GM21390 (cell line): ENCODE measurements at regions not wholly inside any gene's neighbourhood (a gene's known extent, or its start where the extent isn't known, plus 50 kb on each side); places are given as distances from the start of the nearest gene placed in this dataset.

Experiments used
- ATAC-seq: cut with Tn5 transposase; IDR thresholded peaks from one replicate; pipeline ENCODE4 v1.9.1; 2021; ENCODE audit not compliant: unreplicated experiment

DNA sequence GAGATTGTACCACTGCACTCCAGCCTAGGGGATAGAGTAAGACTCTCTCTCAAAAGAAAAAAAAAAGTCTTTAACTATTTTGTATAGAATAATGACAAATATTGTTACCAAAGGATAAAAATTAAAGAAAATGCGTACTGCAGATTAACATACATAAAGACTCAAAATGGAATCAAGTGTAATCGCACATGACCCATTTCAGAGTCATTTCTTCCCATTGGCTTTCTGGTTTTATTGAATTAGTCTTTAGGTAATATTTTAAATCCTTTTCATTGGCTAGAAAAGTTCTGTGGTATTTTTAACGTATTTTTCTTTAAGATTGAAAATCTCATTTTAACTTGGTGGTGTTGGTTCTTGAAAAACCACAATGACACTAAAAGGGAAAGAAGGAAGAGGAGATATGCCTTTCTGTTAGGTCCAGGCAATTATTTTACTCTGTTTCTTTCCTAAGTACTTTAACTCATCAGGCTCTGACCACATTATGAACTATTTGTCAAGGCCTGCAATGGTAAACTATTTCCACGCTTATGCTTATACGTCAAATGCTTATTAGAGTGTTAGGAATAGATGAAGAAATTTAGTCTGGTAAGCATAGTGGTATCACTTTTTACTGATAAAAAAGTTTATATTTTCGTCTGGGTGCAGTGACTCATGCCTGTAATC lies 52.3 kb downstream of the PLEKHG1 start:
- no peak for ATAC-seq

DNA sequence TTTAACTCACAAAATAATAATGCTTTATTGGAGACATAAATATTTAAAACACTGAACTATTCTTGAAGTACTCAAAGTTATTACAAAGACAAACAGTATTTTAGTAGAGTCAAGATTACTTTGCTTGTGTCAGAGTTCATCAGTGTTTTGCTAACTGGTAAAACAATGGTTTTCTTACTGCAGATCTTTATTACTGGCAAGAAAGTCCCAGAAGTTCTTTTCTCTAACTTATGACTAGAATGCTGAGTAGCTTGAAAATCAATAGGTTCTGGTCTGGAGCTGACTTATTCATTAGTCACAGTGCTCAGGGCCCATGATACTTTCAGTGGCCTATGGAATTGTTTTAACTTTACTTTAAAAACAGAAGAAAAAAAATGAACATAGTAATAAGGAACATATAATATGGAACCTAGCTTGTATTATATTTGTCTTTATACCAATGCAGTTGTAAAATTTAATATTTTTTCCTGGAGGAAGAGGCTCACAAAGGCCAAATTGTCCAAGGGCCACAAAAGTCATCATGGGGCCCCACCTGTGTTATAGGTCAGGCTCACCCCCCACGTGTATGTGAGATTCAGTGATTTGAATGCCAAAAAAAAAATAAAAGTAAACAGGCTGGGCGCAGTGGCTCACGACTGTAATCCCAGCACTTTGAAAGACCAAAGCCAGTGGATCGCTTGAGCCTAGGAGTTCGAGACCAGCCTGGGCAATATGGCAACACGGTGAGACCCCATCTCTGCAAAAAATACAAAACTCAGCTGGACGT lies 53.3 kb downstream of the PLEKHG1 start:
- no peak for ATAC-seq

DNA sequence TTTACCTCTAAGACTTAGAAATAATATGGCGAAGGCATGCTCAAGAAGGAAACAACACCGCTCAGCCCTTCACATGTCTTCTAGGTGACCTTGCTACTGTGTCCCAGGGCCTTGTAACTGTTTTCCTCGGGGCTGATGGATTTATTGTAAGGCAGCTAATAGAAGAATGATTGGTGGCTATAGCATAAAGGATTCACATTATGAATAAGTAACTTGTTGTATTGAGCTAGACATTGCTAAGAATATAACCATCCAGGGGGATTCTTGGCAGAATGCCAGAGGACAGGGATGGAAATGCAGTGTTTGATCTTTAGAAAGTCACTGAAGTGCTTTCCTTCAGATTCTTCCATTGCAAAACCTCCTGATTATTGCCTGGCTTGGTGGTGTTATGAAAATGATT lies 54.9 kb downstream of the PLEKHG1 start:
- ATAC-seq = no peak

DNA sequence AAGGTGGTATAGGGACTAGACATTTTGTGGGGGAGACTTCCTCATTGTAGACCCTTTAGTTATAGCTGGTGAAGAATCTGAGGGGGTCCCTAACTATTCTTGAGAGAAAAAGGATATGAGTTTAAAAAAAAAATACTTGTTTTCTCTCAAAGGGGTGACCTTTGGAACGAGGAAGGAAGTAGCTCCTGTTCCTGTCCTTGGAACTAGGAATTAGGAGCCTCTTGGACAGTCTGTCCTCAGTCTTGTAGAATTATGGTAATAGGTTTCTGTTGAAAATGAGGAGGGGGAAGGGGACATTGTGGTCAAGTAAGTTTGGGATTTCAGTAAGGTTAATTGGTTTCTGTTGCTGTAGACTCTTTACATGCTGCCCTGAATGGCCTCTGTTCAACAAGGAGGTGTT lies 56.5 kb downstream of the PLEKHG1 start:
- no peak for ATAC-seq

DNA sequence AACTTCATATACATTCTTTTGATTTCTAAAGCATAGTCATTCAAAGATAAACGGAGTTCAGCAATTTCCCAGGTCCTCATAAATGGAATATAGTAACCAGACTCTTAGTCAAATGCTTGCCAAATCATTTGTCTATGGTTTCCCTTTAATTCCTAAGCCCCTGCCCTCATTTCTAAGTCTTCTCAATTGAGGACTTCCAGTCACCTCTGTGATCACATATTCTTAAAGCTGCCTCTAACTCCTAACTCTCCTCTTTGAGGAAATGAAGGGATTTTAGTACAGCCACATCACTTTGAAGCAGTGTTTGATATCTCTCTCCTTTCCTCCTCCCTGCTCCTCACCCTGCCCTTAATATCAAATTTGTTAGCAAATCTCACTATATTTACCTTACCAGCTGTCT lies 58.7 kb downstream of the PLEKHG1 start:
- no peak for ATAC-seq

DNA sequence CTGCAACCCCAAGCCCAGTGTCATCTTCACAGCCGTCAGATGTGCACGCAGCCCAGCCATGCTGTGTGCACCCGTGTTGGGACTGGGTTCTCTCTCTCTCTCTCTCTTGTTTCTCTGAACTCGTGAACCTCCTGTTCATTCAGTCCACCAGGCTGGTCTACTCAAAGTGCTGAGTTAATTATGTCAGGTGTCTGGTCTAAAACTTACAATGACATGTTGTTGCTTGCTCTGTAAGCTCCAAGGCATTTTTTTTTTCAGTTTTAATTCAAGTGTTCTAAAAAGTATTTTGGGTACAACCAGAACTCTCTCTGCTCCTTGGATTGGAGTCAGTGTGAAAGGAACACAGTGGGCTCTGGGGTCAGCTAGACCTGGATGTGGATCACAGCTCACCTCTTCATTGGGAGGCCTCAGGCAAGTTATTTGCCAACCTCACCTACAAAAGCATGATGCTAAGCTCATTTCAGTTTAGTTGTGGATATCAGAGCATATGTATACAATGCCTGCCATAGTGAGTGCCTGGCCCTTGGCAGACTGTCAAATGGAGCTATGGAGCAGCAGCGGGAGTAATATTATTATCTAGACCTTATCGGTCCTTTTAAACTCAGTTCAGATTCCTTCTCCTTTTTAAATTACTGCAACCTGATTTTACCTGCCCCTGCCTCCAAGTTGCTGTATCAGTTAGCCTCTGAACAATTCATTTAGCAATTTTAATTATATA lies 59.5 kb downstream of the PLEKHG1 start:
- no peak for ATAC-seq

DNA sequence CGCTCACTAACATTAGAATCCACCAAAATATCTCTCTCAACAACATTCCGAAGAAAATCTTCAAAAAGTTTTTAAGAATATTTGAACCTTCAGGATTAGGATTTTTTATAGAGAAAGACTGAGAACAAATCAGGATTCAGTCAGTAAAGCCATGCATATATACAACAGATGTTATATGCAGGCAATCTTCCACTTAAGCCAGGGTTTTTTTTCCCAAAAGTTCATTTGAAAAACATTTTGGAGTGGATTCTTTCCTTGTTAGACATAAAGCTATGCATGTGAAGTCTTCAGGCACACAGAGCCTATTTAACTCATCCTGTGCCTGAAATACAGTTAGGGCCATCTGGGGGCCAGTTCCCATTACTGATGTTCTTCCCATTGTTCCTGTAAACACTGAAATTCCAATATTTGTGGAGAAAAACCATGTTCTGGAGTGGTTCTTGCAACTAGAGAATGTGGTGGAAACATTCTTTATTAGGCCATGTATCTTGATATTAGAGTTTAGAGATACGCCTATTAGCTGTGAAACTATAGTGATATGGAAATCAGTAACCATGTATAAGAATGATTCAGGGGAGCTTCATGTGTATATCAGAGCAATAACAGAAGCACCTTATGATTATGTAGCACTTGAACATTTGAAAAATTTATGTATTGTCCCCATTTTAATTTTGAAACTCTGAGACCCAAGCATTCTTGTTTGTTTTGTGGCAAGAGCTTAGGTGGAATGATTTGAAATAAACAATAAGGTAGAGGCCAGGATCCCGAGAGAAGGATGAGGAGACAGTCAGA lies 61.7 kb downstream of the PLEKHG1 start:
- no peak for ATAC-seq

DNA sequence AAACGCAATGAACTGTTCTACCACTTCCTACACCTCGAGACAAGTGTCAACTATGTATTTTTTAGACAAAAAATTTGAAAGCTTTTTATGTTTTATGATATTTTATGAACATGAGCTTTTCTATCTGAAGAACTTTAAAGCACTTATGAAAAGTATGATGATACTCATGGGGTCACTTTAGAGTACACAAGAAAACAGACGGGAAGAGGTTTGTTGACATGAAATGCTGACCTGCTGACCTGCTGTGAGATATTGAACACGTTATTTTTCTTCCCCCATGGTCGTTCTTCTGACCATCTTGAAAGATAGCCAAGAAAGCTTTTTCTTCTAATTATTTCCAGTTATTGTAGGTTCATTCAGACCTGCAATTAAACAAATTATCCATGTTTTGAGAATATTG lies 63.1 kb downstream of the PLEKHG1 start:
- ATAC-seq = no peak

DNA sequence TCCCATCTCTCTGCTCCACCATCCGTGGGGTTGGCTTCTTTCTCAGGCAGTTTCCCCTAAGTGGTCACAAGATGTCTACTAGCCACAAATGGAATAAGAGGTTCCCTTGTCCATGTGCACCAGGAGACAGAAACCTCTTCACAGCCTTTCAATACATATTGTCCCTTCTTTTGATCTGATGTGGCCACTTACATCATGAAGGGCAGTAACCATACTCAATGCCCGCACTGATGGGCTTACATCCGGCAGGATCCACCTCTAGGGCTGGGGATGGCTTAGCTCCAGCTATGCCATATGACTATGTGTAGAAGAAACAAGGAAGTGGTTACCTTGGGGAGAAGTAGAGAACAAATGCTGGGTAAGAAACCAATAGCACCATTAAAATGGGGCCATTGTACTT lies 64.4 kb downstream of the PLEKHG1 start:
- no peak for ATAC-seq

DNA sequence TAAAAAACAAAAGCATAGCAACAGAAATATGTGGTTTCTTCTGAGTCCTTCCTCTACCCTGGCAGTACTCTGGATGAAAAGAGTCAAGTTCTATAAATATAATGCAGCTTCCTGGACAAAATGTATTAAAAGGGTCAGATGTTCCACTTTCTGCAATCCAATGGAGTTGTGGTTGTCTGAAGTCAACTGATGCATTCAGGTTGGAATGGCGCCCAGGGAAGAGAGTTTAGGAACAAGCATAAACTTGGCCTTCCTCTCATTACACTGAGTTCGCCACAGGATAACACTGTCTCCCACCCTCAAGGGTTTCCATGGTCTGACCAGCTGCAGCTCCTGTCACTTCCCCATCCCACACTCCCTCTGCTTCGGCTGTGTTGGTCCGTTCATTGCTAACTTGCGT lies 66.4 kb downstream of the PLEKHG1 start:
- ATAC-seq = no peak

DNA sequence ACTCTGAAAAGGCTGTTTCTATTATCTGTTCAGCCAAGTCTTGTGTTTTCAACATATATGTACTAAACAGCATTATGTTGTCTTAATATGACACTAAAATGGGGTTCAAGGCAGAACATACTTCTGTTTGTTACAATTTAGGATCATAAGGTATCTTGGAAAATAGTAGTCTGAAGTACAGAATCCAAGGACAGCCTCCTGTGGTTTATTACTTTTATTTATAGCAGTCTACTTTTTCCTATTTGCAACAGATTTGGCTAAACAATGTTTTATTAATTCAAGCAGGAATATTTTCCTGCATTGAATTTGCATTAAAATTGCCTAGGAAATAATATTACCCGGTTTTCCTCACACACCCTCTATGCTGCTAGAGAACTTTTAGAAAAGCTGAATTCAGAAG lies 67.7 kb downstream of the PLEKHG1 start:
- ATAC-seq = no peak

DNA sequence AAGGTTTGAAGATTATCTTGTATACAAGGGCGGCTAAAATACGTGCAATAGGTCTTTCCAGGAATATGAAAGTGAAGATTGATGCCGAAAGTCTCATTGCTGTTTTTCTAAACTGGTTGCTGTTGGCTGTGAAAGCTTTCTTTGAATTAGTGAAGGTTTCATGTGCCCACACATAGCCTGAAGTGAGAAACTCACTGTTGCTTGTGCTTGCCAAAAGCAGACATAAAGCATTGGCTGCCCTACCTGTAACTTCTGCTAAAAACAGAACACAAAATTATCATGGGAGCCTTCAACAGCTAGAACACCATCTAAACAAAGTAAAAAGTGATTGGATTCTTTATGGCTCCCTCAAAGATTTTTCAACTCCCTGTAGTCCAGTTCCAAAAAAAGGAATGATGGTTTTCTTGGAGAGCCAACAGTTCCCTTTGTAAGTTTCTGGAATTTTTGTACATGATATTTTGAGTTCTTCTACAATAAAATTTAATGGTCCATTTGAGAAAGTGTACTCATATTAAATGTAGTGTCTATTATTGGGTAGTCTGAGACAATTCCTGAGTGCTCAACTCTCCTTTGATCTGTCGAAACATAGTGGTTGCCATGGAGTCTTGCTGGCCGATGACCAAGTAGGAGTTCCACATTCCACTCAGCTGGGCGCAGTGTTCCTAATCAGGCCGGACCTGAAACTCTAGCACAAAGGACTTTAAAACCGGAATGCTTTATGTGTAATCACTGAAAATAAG lies 68.5 kb downstream of the PLEKHG1 start:
- no peak for ATAC-seq

DNA sequence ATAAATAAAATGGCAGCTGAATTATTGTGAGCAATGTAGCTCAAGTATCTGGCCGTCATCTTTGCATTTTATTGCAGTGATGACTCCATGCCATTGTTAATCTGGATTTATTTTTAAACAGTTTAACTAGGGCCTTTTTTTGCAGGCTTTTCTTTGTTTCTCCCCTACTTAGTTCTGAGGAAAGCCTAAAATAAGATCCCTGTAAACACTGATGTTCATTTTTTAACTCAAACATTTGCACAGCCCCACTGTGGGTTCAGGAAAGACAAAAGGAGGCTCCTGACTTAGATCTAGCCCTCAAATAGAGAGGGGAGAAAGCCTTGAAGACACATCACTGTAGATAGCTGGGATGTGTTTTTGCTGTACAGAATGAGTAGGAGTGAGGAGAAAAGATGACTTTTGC lies 69.2 kb downstream of the PLEKHG1 start:
- ATAC-seq = no peak

DNA sequence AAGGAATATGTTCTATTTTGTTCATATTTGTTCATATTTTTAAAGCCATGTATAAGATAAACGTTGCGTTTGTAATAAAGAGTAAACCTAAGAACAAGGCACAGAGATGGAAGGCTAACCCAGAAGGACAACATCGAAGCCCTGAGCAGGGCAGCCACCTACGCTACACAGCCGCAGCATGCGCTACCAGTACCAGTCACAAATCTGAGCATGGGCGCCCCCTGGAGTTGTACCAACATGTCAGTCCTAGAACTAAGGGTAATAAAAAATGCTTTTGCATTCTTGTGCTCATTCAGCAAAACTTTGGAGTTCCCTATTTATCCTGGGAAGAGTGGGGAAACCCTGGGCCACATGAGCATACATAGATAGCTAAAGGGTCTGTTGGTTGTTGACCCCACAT lies 70.6 kb downstream of the PLEKHG1 start:
- ATAC-seq = no peak

DNA sequence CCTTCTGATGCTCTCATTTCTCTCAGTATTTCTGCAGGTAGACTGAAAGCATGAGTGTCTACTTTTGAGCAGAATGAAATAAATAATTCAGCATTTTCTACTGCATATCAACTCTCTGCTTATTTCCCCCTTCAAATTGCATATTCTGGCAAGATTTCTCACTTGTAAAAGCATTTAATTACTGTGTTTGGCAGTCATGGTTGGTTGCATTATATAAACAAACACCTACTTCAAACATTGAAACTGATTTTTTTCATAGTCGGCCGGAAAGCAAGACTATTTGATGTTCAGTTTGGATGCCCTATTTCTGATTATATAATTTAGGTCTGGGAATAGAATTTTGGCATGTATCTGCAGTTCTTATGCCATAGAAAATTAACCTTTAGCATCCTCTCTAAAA lies 73.1 kb downstream of the PLEKHG1 start:
- ATAC-seq = no peak

DNA sequence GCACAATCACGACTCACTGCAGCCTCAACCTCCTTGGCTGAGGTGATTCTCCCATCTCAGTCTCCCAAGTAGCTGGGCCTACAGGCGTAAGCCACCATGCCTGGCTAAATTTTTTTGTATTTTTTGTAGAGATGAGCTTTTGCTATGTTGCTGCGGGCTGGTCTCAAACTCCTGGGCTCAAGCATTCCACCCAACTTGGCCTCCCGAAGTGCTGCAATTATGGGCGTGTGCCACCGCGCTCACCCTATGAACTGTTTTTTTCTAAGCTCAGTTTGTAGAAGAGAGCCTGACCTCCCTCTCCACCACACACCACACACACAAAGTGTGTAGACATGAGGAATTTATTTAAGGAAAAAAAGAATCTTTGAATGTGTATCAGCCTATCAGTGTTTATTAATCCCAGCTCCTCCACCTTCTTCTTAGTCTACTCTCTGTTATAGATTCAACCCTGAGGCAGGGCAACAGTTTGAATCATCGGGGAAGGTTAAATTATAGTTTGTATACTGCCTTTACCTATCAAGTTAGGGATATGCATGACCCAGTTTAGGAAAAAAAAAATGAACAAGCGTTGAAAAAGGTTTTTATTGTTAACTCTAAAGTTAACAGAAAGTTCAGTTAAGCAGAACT lies 74.1 kb downstream of the PLEKHG1 start:
- ATAC-seq = no peak

DNA sequence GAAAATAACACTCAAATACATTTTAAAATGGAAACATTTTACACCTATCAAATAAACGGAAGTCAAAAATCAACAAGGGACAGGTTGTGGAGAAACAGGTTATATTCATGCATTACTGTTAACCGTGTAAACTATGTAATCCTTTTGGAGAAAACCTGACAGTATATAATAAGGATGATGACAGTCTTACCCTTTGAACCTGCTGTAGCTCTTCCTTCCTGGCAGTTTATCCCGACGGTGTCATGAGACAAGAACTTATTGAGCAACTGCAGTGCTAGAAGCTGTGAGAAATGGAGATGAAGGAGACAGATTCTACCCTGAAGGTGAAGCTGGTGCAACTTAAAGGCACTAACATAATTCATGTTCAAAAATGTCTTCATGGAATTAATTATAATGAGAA lies 76.7 kb downstream of the PLEKHG1 start:
- no peak for ATAC-seq

DNA sequence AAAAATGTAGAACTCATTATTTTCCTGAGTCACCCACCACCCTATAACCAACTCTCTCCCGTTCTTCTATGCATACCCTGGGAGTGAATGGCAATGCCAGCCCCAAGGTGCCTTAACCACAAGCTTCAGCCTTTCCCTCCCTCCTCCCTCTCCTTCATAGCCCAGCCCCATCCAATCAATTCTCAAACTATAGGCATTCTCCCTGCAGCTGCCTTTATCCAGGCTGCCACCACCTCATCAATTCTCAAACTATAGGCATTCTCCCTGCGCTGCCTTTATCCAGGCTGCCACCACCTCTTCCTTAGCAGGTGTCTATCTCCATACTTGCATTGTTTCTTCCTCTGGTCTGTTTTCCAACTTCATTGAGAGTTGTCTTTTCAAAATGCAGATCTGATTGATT lies 77.1 kb downstream of the PLEKHG1 start:
- ATAC-seq = no peak

DNA sequence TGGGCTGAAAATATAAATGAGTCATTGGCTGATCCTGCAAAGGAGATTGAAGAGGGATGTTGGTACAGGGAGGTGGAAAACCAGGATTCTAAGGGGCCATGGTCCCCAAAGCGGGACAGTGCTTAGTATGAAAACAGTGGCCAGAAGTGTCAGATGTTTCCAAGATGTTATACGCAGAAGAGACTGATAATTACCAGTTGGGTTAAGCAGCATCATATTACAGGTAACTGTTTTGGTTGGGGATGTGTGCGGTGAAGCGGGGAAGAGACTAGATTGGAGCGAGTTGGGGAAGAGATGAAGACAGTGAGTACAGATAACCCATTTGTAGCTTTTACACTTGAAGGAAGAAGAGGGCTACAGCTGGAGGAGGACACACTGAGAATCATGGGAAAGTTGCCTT lies 80.8 kb downstream of the PLEKHG1 start:
- no peak for ATAC-seq
